ENCODE measurements at regions not wholly inside any gene's neighbourhood (a gene's known extent, or its start where the extent isn't known, plus 50 kb on each side); places are given as distances from the start of the nearest gene placed in this dataset.

GRCh38 chr16:85430523-85431421 lies 182.3 kb upstream of the GSE1 start:
- ATAC-seq (no peak), DNase-seq (no peak)

DNA sequence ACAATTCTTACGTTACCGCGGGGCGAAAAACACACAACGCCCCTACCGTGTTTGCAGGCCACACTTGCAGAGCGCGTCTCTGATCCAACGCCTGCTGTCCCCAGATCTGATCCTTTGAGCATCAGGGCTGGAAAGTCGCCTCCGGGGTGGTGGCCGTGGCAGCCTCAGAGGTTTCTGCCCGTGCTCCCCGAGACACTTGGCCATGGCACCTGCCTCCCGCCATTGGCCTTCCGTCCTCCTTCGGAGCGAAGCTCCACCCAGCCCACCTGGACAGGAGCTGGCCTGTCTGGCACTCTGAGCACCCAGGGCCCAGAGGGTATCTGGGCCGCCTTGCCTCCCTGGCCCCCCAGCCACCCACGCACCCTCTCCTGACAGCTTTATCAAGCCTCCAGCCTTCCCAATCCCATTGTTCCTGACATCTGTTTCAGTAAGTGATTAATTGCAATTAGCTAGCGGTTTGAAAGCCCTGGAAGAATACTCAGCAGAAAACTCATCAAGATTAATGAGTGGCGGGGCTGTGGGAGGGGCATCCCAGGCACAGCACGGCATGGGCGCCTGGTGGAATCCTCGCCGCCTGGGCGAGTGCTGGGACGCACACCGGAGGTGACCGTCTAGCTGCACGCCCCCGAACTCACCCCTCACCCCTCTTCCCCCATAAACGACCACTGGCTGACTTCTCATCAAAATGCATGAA lies 181.5 kb upstream of the GSE1 start:
- no peaks in the 10 kb centered on the region for H3K27me3 Mint-ChIP-seq
- ATAC-seq (no peak), DNase-seq (no peak)
- H3K27ac Mint-ChIP-seq, result no peak overlapping the region
- H3K36me3 Mint-ChIP-seq, result no peaks in the 10 kb centered on the region
- CTCF ChIA-PET, result interaction anchor here (0.8 to 1.4 kb wide), 2 partner anchors 11 to 179 kb away, joined by 3 to 4 read pairs; no protein-coding TSS in a partner anchor
- no peak overlapping the region for H3K4me3 Mint-ChIP-seq
- no peaks in the 10 kb centered on the region for H3K4me1 Mint-ChIP-seq
- H3K9me3 Mint-ChIP-seq (ENCODE audit: low read depth), result no peaks in the 10 kb centered on the region

More at GRCh38 chr16:85430523-85431421, 182.3 kb upstream of the GSE1 start:
- Mint-ChIP-seq H3K27me3 (no peaks in the 10 kb centered on the region), H3K4me3 (no peak overlapping the region), H3K4me1 (no peaks in the 10 kb centered on the region), H3K36me3 (no peaks in the 10 kb centered on the region), H3K27ac (no peak overlapping the region), H3K9me3 (ENCODE audit: low read depth) (no peaks in the 10 kb centered on the region)
- CTCF ChIA-PET, result interaction anchor here (0.8 to 1.4 kb wide), 2 partner anchors 10 to 180 kb away, joined by 3 to 4 read pairs; no protein-coding TSS in a partner anchor

GRCh38 chr16:85432606-85433005 lies 180.5 kb upstream of the GSE1 start:
- Mint-ChIP-seq H3K4me3 (no peak overlapping the region), H3K27me3 (no peaks in the 10 kb centered on the region), H3K4me1 (no peaks in the 10 kb centered on the region), H3K27ac (no peak overlapping the region), H3K36me3 (no peaks in the 10 kb centered on the region), H3K9me3 (ENCODE audit: low read depth) (no peaks in the 10 kb centered on the region)
- ATAC-seq (no peak), DNase-seq (no peak)
- CTCF ChIA-PET, result no interaction called here

DNA sequence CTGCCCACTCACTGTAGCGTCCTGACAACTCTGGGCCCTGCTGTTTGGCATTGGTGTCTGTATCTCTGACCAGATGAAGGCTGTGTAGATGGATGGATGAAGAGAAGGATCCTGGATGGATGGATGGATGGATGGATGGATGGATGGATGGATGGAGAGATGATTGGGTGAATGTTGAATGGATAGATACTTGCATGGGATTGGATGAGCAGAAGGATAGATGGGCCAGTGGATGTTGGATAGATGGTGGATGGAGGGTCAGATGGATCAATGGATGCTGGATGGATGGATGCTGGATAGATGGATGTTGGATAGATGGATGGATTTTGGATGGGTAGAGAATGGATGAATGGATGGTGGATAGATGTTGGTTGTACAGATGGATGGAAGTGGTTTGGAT lies 179.6 kb upstream of the GSE1 start:
- H3K4me3 Mint-ChIP-seq, result no peak overlapping the region
- DNase-seq (no peak), ATAC-seq (no peak)
- CTCF ChIA-PET, result no interaction called here
- no peaks in the 10 kb centered on the region for H3K27me3 Mint-ChIP-seq
- H3K4me1 Mint-ChIP-seq, result no peaks in the 10 kb centered on the region
- H3K27ac Mint-ChIP-seq, result no peak overlapping the region
- H3K9me3 Mint-ChIP-seq (ENCODE audit: low read depth), result no peaks in the 10 kb centered on the region
- no peaks in the 10 kb centered on the region for H3K36me3 Mint-ChIP-seq

- Mint-ChIP-seq H3K4me3 (no peak overlapping the region), H3K36me3 (no peaks in the 10 kb centered on the region), H3K9me3 (ENCODE audit: low read depth) (no peaks in the 10 kb centered on the region), H3K4me1 (no peaks in the 10 kb centered on the region), H3K27ac (no peak overlapping the region), H3K27me3 (no peaks in the 10 kb centered on the region)
- DNase-seq (no peak), ATAC-seq (no peak)
- CTCF ChIA-PET, result interaction anchor here (3.4 kb wide), 1 partner anchor 15 kb away, joined by 11 read pairs; no protein-coding TSS in a partner anchor
Measured at GRCh38 chr16:85435286-85435685, 177.8 kb upstream of the GSE1 start.

GRCh38 chr16:85435700-85436099 lies 177.4 kb upstream of the GSE1 start:
- no peaks in the 10 kb centered on the region for H3K4me1 Mint-ChIP-seq
- CTCF ChIA-PET, result interaction anchor here (3.4 kb wide), 1 partner anchor 15 kb away, joined by 11 read pairs; no protein-coding TSS in a partner anchor
- H3K27me3 Mint-ChIP-seq, result no peaks in the 10 kb centered on the region
- H3K9me3 Mint-ChIP-seq (ENCODE audit: low read depth), result no peaks in the 10 kb centered on the region
- DNase-seq (no peak), ATAC-seq (no peak)
- no peak overlapping the region for H3K27ac Mint-ChIP-seq
- no peaks in the 10 kb centered on the region for H3K36me3 Mint-ChIP-seq
- no peak overlapping the region for H3K4me3 Mint-ChIP-seq

- Mint-ChIP-seq H3K4me1 (no peaks in the 10 kb centered on the region), H3K36me3 (no peaks in the 10 kb centered on the region), H3K4me3 (no peak overlapping the region), H3K27me3 (no peaks in the 10 kb centered on the region), H3K27ac (no peak overlapping the region), H3K9me3 (ENCODE audit: low read depth) (no peaks in the 10 kb centered on the region)
- ATAC-seq (no peak), DNase-seq (no peak)
- CTCF ChIA-PET, result interaction anchor here (3.4 kb wide), 1 partner anchor 16 kb away, joined by 11 read pairs; no protein-coding TSS in a partner anchor
Measured at GRCh38 chr16:85436207-85436606, 176.9 kb upstream of the GSE1 start.

- DNase-seq (no peak), ATAC-seq (no peak)
- Mint-ChIP-seq H3K4me3 (no peak overlapping the region), H3K4me1 (no peaks in the 10 kb centered on the region), H3K27ac (no peak overlapping the region), H3K27me3 (no peaks in the 10 kb centered on the region), H3K9me3 (ENCODE audit: low read depth) (no peaks in the 10 kb centered on the region), H3K36me3 (no peaks in the 10 kb centered on the region)
- CTCF ChIA-PET, result interaction anchor here (3.4 kb wide), 1 partner anchor 16 kb away, joined by 11 read pairs; no protein-coding TSS in a partner anchor
Measured at GRCh38 chr16:85436636-85437165, 176.4 kb upstream of the GSE1 start.

- DNase-seq (no peak), ATAC-seq (no peak)
- Mint-ChIP-seq H3K36me3 (no peaks in the 10 kb centered on the region), H3K9me3 (ENCODE audit: low read depth) (no peaks in the 10 kb centered on the region), H3K27ac (no peak overlapping the region), H3K4me1 (no peaks in the 10 kb centered on the region), H3K27me3 (no peaks in the 10 kb centered on the region), H3K4me3 (no peak overlapping the region)
- CTCF ChIA-PET, result interaction anchor here (3.4 kb wide), 1 partner anchor 17 kb away, joined by 11 read pairs; no protein-coding TSS in a partner anchor
Measured at GRCh38 chr16:85437166-85438052, 175.7 kb upstream of the GSE1 start.

GRCh38 chr16:85438981-85439685 lies 174.0 kb upstream of the GSE1 start:
- no peaks in the 10 kb centered on the region for H3K9me3 Mint-ChIP-seq (ENCODE audit: low read depth)
- ATAC-seq, result no peak
- no peak overlapping the region for H3K4me3 Mint-ChIP-seq
- H3K27ac Mint-ChIP-seq, result no peak overlapping the region
- DNase-seq, result no peak
- no peaks in the 10 kb centered on the region for H3K27me3 Mint-ChIP-seq
- no peaks in the 10 kb centered on the region for H3K4me1 Mint-ChIP-seq
- H3K36me3 Mint-ChIP-seq, result no peaks in the 10 kb centered on the region
- CTCF ChIA-PET, result no interaction called here

DNA sequence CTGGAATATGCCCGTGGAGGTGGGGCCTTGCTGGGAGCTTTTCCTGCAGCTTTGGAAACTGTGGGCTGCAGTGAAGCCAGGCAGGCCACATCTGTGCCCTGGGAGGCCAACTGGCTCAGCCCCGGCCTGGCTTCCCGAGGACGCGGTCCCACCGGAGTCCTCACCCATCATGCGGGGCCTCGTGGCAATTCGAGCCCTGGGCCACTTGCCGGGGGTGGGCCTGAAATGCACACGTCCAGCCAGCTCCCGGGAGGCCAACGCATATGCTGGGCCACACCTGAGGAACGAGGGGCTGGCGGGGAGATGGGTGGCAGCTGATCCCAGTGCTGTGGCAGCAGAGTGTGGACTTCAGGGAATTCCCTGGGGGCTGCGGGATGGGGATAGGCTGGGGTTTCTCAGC lies 172.4 kb upstream of the GSE1 start:
- Mint-ChIP-seq H3K9me3 (ENCODE audit: low read depth) (no peaks in the 10 kb centered on the region), H3K4me1 (no peaks in the 10 kb centered on the region), H3K27me3 (no peaks in the 10 kb centered on the region), H3K27ac (no peak overlapping the region), H3K36me3 (no peaks in the 10 kb centered on the region), H3K4me3 (no peak overlapping the region)
- CTCF ChIA-PET, result interaction anchor here (1.4 to 1.9 kb wide), 3 partner anchors 19 to 175 kb away, joined by 3 to 13 read pairs (median 6); no protein-coding TSS in a partner anchor
- DNase-seq, result no peak
- no peak for ATAC-seq

- H3K36me3 Mint-ChIP-seq, result no peaks in the 10 kb centered on the region
- CTCF ChIA-PET, result interaction anchor here (0.8 to 1.9 kb wide), 4 partner anchors 20 to 175 kb away, joined by 3 to 13 read pairs (median 5); no protein-coding TSS in a partner anchor
- H3K27me3 Mint-ChIP-seq, result no peaks in the 10 kb centered on the region
- H3K27ac Mint-ChIP-seq, result no peak overlapping the region
- ATAC-seq, result no peak
- H3K4me3 Mint-ChIP-seq, result no peak overlapping the region
- no peaks in the 10 kb centered on the region for H3K4me1 Mint-ChIP-seq
- DNase-seq, result no peak
- H3K9me3 Mint-ChIP-seq (ENCODE audit: low read depth), result no peaks in the 10 kb centered on the region
Measured at GRCh38 chr16:85441189-85441889, 171.8 kb upstream of the GSE1 start.

Data from activated CD8-positive, alpha-beta memory T cell treated with anti-CD3 and anti-CD28 coated beads, Interleukin-2, amount 10 ng/mL, durations not matched to agents 7 days and 5 days (primary cell).